ENCODE measurements at regions not wholly inside any gene's neighbourhood (a gene's known extent, or its start where the extent isn't known, plus 50 kb on each side); places are given as distances from the start of the nearest gene placed in this dataset.

- TF ChIP-seq POLR2A (IDR thresholded peaks at IDR 0.05; ENCODE audit: low read depth, low read length) (no peak), TAF1 (IDR thresholded peaks at IDR 0.05; ENCODE audit: borderline replicate concordance, low read depth, low read length) (no peak)
Measured at GRCh38 chr5:98231089-98231488, 542.4 kb upstream of the RGMB start.

Data from GM12892 (cell line).